ACC112 (cell line): ENCODE measurements at regions not wholly inside any gene's neighbourhood (a gene's known extent, or its start where the extent isn't known, plus 50 kb on each side); places are given as distances from the start of the nearest gene placed in this dataset.

Experiments
- H2AFZ ChIP-seq: fragments of 200-600 bp; sonication (generic); one replicate; pipeline ENCODE4 v1.6.0; 2017; ENCODE audit warnings: antibody characterized with exemption, low read length; ENCODE audit not compliant: unreplicated experiment
- H3K27ac ChIP-seq: fragments of 200-600 bp; sonication (generic); 2 replicates; pipeline ENCODE4 v1.5.1; 2014; ENCODE audit warnings: low read depth, mild to moderate bottlenecking, antibody characterized with exemption, low read length, moderate library complexity
- H3K27me3 ChIP-seq: fragments of 200-600 bp; sonication (generic); 2 replicates; pipeline ENCODE4 v1.6.1; 2014; ENCODE audit warnings: mild to moderate bottlenecking, antibody characterized with exemption, low read length, moderate library complexity, mixed read lengths; ENCODE audit not compliant: insufficient read depth
- H3K36me3 ChIP-seq: fragments of 200-600 bp; sonication (generic); 2 replicates; pipeline ENCODE4 v1.6.1; 2016; ENCODE audit warnings: mild to moderate bottlenecking, antibody characterized with exemption, low read length, moderate library complexity, mixed read lengths; ENCODE audit not compliant: insufficient read depth
- H3K4me1 ChIP-seq: fragments of 200-600 bp; sonication (generic); one replicate; pipeline ENCODE4 v1.6.1; 2016; ENCODE audit warnings: low read length, mixed read lengths; ENCODE audit not compliant: insufficient read depth, unreplicated experiment, control insufficient read depth
- H3K4me3 ChIP-seq: fragments of 200-600 bp; sonication (generic); 2 replicates; pipeline ENCODE4 v1.5.1; 2014; ENCODE audit warnings: mild to moderate bottlenecking, low read depth, low read length
- H3K79me2 ChIP-seq: fragments of 200-600 bp; sonication (generic); one replicate; pipeline ENCODE4 v1.6.0; 2016; ENCODE audit warnings: low read length; ENCODE audit not compliant: control insufficient read depth, unreplicated experiment, insufficient read depth

GRCh38 chr20:22232473-22232872 is 351.9 kb downstream of the FOXA2 start:
- no peak overlapping the region for H2AFZ ChIP-seq
- no peak overlapping the region for H3K27ac ChIP-seq
- no peaks in the 10 kb centered on the region for H3K36me3 ChIP-seq
- H3K4me1 ChIP-seq, result no peaks in the 10 kb centered on the region
- no peaks in the 10 kb centered on the region for H3K27me3 ChIP-seq
- H3K79me2 ChIP-seq, result no peaks in the 10 kb centered on the region
- H3K4me3 ChIP-seq, result no peak overlapping the region

DNA sequence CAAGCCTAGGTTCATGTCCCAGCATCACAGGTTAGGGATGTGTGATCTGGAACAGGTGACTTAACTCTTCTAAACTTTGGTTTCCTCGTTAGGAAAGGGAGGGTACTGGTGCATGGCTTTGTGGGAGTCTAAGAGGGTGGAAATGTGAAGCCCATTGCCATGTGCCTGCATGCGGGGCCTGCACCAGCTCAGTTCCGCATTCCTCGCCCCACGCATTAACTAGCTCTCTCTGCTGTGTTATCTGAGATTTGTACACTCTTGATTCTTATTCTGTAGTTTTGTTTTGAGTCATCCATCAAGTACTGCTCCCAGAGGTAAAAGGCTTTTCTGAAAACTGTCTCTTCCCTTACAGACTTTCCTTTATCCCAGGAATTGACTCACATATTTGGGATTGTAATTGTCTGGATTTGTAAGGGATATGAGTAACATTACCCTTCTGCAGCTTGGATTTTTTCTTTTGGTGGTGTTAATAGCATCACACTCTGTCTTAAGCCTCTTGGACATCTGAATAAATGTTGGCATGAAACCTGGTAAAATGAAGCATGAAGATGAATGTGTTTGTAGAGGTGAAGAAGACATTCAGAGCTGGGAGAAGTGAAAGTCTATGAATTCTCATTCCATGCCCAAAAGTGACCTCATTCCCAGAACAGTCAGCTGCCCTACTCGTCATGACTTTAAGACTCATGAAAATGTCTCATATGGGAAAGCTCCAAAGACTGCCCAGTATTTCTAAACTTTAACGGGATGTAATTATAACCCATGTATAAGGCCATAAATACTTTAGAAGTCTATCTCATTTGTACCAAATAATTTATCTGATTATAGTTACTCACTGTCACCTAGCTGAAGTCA is 357.3 kb downstream of the FOXA2 start:
- Histone ChIP-seq H3K4me3 (no peak overlapping the region), H3K4me1 (no peaks in the 10 kb centered on the region), H3K79me2 (no peaks in the 10 kb centered on the region), H2AFZ (no peak overlapping the region), H3K27me3 (no peaks in the 10 kb centered on the region), H3K36me3 (no peaks in the 10 kb centered on the region), H3K27ac (no peak overlapping the region)

DNA sequence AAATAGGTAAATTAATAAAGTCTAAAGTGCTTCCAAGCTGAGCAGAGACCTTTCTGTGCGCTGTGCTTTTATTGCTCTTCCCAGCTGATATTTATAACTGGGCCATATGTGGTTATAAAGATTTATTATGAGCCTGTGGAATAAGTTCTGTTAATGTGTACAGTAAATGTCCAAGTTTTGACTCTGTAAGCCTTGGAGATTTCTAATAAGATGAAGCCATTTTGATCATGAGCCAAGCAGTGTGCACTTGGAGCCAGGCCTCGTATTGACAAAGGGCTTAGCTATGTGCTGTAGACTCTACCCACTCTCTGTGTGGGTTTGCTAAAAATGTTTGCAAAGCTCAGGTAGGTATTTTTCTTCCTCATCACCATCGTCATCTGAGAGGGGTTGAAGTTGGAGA is 361.1 kb downstream of the FOXA2 start:
- H3K27me3 ChIP-seq, result no peaks in the 10 kb centered on the region
- no peak overlapping the region for H3K4me3 ChIP-seq
- H3K4me1 ChIP-seq, result no peaks in the 10 kb centered on the region
- H3K79me2 ChIP-seq, result no peaks in the 10 kb centered on the region
- H3K27ac ChIP-seq, result no peak overlapping the region
- H3K36me3 ChIP-seq, result no peaks in the 10 kb centered on the region
- no peak overlapping the region for H2AFZ ChIP-seq

DNA sequence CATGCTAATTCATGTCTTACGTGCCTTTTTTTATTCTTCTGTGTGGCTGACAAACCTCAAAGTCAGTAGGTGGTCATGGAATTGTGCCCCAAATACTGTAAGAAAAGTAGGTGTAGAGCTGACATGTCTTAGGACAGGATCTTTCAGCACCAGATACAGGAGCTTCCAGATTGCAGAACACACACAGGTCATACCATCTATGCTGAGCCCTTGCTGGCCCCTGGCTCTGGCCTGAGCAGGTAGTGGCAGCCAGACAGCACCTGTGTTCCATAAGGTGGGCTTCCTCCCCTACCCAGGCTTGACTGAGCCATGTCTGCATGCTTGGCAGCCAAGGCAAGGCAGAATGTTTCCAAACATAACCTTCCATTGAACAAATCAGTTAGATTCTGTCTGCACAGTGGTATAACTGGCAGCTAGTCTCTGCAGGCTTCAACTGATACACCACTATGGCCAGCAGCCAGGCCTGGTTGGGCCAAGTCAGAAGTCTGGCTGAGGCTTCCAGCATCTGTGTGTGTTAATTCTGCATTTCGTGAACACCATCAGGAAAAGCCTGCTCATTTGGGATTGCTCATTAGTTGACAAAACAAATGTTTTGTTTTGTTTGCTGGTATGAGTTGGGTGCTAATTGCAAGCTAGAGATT is 366.5 kb downstream of the FOXA2 start:
- no peak overlapping the region for H3K27ac ChIP-seq
- H3K79me2 ChIP-seq, result no peaks in the 10 kb centered on the region
- no peaks in the 10 kb centered on the region for H3K27me3 ChIP-seq
- no peaks in the 10 kb centered on the region for H3K4me1 ChIP-seq
- H3K36me3 ChIP-seq, result no peaks in the 10 kb centered on the region
- no peak overlapping the region for H2AFZ ChIP-seq
- no peak overlapping the region for H3K4me3 ChIP-seq

GRCh38 chr20:22216984-22217383 is 367.4 kb downstream of the FOXA2 start:
- Histone ChIP-seq H3K79me2 (no peaks in the 10 kb centered on the region), H3K27me3 (no peaks in the 10 kb centered on the region), H3K4me3 (no peak overlapping the region), H2AFZ (no peak overlapping the region), H3K27ac (no peak overlapping the region), H3K36me3 (no peaks in the 10 kb centered on the region), H3K4me1 (no peaks in the 10 kb centered on the region)

GRCh38 chr20:22214296-22214695 is 370.1 kb downstream of the FOXA2 start:
- Histone ChIP-seq H3K79me2 (no peaks in the 10 kb centered on the region), H3K36me3 (no peaks in the 10 kb centered on the region), H3K27ac (no peak overlapping the region), H2AFZ (no peak overlapping the region), H3K27me3 (no peaks in the 10 kb centered on the region), H3K4me1 (no peaks in the 10 kb centered on the region), H3K4me3 (no peak overlapping the region)

GRCh38 chr20:22213271-22213670 is 371.1 kb downstream of the FOXA2 start:
- Histone ChIP-seq H3K79me2 (no peaks in the 10 kb centered on the region), H3K36me3 (no peaks in the 10 kb centered on the region)

DNA sequence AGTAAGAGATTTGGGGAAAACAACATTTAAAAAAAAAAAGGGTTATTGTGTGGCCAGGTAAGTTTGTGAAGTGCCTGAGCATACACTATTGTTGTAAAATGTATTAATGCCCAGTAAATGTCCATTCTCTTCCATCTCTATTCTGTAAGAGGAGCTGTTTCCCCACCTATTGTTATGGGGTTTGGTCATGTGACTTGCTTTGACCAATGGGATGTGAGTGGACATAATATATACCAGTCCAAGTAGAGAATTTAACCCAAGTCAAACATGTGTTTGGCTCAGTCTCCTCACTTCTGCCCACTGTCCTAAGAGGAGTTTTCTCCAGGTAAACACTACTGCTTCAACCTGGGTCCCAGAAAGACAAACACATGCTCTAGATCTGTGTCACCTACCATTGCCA is 377.1 kb downstream of the FOXA2 start:
- H2AFZ ChIP-seq, result no peak overlapping the region
- H3K4me3 ChIP-seq, result no peak overlapping the region
- no peaks in the 10 kb centered on the region for H3K27me3 ChIP-seq
- no peaks in the 10 kb centered on the region for H3K79me2 ChIP-seq
- H3K27ac ChIP-seq, result no peak overlapping the region
- H3K4me1 ChIP-seq, result no peaks in the 10 kb centered on the region
- no peaks in the 10 kb centered on the region for H3K36me3 ChIP-seq

More at GRCh38 chr20:22213271-22213670, 371.1 kb downstream of the FOXA2 start:
- Histone ChIP-seq H3K27me3 (no peaks in the 10 kb centered on the region), H3K4me3 (no peak overlapping the region), H3K27ac (no peak overlapping the region), H3K4me1 (no peaks in the 10 kb centered on the region), H2AFZ (no peak overlapping the region)

- no peak overlapping the region for H3K27ac ChIP-seq
- no peaks in the 10 kb centered on the region for H3K4me1 ChIP-seq
- no peak overlapping the region for H2AFZ ChIP-seq
- H3K36me3 ChIP-seq, result no peaks in the 10 kb centered on the region
- no peaks in the 10 kb centered on the region for H3K27me3 ChIP-seq
- no peaks in the 10 kb centered on the region for H3K79me2 ChIP-seq
- H3K4me3 ChIP-seq, result no peak overlapping the region
These were observed 379.6 kb downstream of the FOXA2 start for GRCh38 chr20:22204801-22205200.

DNA sequence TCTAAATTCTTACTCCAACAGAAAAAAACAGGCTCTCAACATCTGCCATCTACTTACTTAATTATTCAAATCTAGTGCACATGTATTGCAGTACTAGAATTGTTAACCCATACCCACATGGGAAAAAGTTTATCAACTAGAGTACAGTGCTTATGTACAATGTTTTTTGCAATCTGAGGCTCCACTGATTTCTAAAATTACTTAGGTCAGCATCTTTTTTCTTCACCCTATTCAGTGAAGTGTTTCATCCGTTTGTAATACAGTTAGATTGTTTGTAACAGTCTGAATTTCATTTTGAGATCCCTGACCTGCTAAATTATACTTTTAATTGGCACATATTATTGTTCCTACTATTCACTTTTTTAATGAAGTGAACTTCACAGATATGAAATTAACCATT is 402.2 kb downstream of the FOXA2 start:
- H3K36me3 ChIP-seq, result no peaks in the 10 kb centered on the region
- no peaks in the 10 kb centered on the region for H3K4me1 ChIP-seq
- H3K27ac ChIP-seq, result no peak overlapping the region
- H3K79me2 ChIP-seq, result no peaks in the 10 kb centered on the region
- no peaks in the 10 kb centered on the region for H3K27me3 ChIP-seq
- no peak overlapping the region for H3K4me3 ChIP-seq
- no peak overlapping the region for H2AFZ ChIP-seq

DNA sequence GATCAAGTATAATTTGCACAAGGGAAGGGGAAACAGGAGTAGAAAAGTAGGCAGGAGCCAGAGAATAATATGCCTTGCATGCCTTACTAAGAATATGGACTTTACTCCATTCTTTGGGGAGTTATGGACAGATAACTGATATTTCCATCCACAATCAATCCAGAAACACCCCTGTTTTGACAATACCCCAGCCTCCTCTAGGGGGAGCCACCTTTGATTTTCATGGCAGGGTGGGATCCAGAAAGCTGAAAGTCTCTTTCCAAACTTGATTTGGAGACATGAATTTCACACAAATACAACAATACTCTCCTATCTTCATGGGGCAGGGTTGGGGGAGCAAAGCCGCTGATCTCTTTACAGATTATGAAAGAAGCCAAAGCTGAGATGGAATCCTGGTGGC is 404.1 kb downstream of the FOXA2 start:
- Histone ChIP-seq H3K4me3 (no peak overlapping the region), H3K27me3 (no peaks in the 10 kb centered on the region), H3K79me2 (no peaks in the 10 kb centered on the region), H2AFZ (no peak overlapping the region), H3K36me3 (no peaks in the 10 kb centered on the region), H3K27ac (no peak overlapping the region), H3K4me1 (no peaks in the 10 kb centered on the region)
